ENCODE measurements at regions not wholly inside any gene's neighbourhood (a gene's known extent, or its start where the extent isn't known, plus 50 kb on each side); places are given as distances from the start of the nearest gene placed in this dataset.

DNA sequence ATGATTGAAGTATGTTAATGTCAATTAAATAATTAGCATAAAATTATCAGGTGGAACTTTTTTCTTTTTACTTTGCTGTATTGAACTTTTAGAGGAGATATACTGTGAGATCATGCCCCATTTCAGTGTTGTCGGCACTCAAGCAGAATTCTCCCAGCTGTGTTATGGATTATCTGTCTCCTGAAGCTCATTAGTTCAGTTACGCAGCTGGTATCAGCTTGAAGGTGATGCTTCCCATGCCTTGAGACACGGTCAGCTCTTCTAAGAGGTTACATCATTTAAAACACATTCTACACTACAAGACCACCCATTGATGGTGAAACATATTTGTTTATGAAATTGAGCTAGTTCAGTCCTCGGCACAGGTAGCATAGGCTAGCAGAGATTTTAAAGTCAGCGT lies 68.9 kb upstream of the PHACTR2 start:
- dilution Hi-C loops (cut with MboI; ENCODE audit: extremely low pct_ligation_motif_present, low sequenced_read_pairs): no loop called here
- ChIA-PET POLR2A (no interaction called here), CTCF (no interaction called here)
- BruUV-seq (replicated peaks): no TSS peak
- FAIRE-seq: no peak
- no peaks in the 10 kb centered on the region for H3K36me3 ChIP-seq (ENCODE audit: control insufficient read depth in 2 of 2, extremely low read depth in 1 of 2, insufficient read depth in 2 of 2, low read length in 2 of 2)
- H4K20me1 ChIP-seq (replicated peaks; ENCODE audit: control insufficient read depth, extremely low read depth, insufficient read depth, low read length): no peaks in the 10 kb centered on the region
- peaks cover 12% of the 10 kb centered on the region for H3K4me1 ChIP-seq (ENCODE audit: control insufficient read depth, extremely low read depth, insufficient read depth, low read length)
- intact Hi-C loops (cut with micrococcal nuclease): no loop called here
- H3K9me1 ChIP-seq (replicated peaks; ENCODE audit: control insufficient read depth, extremely low read depth, insufficient read depth, low read length): no peaks in the 10 kb centered on the region
- H3K79me2 ChIP-seq (ENCODE audit: control insufficient read depth, insufficient read depth, low read length): no peaks in the 10 kb centered on the region
- no peak overlapping the region for H3K27ac ChIP-seq (ENCODE audit: insufficient read depth, low read depth, low read length)
- no peaks in the 10 kb centered on the region for H3K27me3 ChIP-seq (ENCODE audit: control insufficient read depth in 2 of 2, insufficient read depth in 2 of 2, low read length in 2 of 2)
- H3K9ac ChIP-seq (replicated peaks; ENCODE audit: extremely low read depth, insufficient read depth, low read length): no peak overlapping the region
- no peak overlapping the region for H3K4me3 ChIP-seq (replicated peaks in 1 of 3; ENCODE audit: insufficient read depth in 1 of 3, low read depth in 1 of 3, low read length in 3 of 3)
- H3K4me2 ChIP-seq (ENCODE audit: insufficient read depth, low read length): no peak overlapping the region
- DNase-seq (ENCODE audit: low read depth, low spot score): no peak
- no peak for TF ChIP-seq POLR2A (IDR thresholded peaks at IDR 0.05; ENCODE audit: low read depth, low read length)
- no peak for TF ChIP-seq GATA2 (IDR thresholded peaks at IDR 0.05; ENCODE audit: insufficient read depth, insufficient read length, low read depth, low read length)
- no peak for TF ChIP-seq CTCF (IDR thresholded peaks at IDR 0.05; ENCODE audit: extremely low read depth in 1 of 2, insufficient read depth in 1 of 2, low read depth in 1 of 2, low read length in 2 of 2)
- TF ChIP-seq, protein P1, sequence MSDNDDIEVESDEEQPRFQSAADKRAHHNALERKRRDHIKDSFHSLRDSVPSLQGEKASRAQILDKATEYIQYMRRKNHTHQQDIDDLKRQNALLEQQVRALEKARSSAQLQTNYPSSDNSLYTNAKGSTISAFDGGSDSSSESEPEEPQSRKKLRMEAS (IDR thresholded peaks at IDR 0.05; ENCODE audit: insufficient read depth, insufficient read length): no peak
- TF ChIP-seq EZH2 (IDR thresholded peaks at IDR 0.05; ENCODE audit: borderline replicate concordance, low read depth, low read length, severe bottlenecking): no peak
- no peak for TF ChIP-seq MYC (IDR thresholded peaks at IDR 0.05; ENCODE audit: low read depth, low read length)
- no peak for TF ChIP-seq JUN (IDR thresholded peaks at IDR 0.05; ENCODE audit: borderline replicate concordance, insufficient read depth, insufficient read length, low read depth)
- no peaks in the 10 kb centered on the region for H3K9me3 ChIP-seq (replicated peaks; ENCODE audit: control insufficient read depth, insufficient read depth, low read length)
- H2AFZ ChIP-seq (ENCODE audit: low read depth, low read length): no peak overlapping the region

Data from endothelial cell of umbilical vein (primary cell).